HL-60 (cell line): ENCODE measurements at regions not wholly inside any gene's neighbourhood (a gene's known extent, or its start where the extent isn't known, plus 50 kb on each side); places are given as distances from the start of the nearest gene placed in this dataset.

ENCODE experiments used
- CTCF ChIP-seq: IDR thresholded peaks from one replicate; pipeline ENCODE4 v1.5.1; 2011; ENCODE audit warnings: low read length, control low read depth, inconsistent platforms; ENCODE audit not compliant: insufficient read depth
- GABPA ChIP-seq: IDR thresholded peaks from 2 replicates; pipeline ENCODE4 v1.6.1; 2012; ENCODE audit warnings: low read depth

- TF ChIP-seq CTCF, result no peak
- no peak for TF ChIP-seq GABPA
Measured at GRCh38 chr2:121068851-121069250, 216.2 kb downstream of the TFCP2L1 start.
